B cell (primary cell): ENCODE measurements at regions not wholly inside any gene's neighbourhood (a gene's known extent, or its start where the extent isn't known, plus 50 kb on each side); places are given as distances from the start of the nearest gene placed in this dataset.

ENCODE experiments used
- ATAC-seq: fragments of 200-7000 bp; cut with Tn5 transposase; one replicate; pipeline ENCODE4 v1.10.0; 2021; ENCODE audit warnings: low read depth, mild to moderate bottlenecking, moderate number of reproducible peaks, moderate library complexity
- CTCF ChIA-PET: fragments of 350-600 bp; sonication (Branson Sonifier 250); formaldehyde crosslinking; loops from one replicate; lab custom pipeline; 2021; ENCODE audit warnings: antibody characterized with exemption, inconsistent platforms; lab: Charles Lee
- POLR2A ChIA-PET: fragments of 350-600 bp; sonication (Branson Sonifier 250); formaldehyde crosslinking; loops from one replicate; lab custom pipeline; 2021; ENCODE audit warnings: antibody characterized with exemption; lab: Charles Lee
- DNase-seq: peaks from one replicate; pipeline ENCODE4 v3.0.0; 2013
- H2AFZ ChIP-seq: 2 replicates; pipeline ENCODE4 v1.6.1; 2012; ENCODE audit warnings: mild to moderate bottlenecking, low read depth, low read length; ENCODE audit not compliant: insufficient read depth, poor library complexity, severe bottlenecking
- H3K27ac ChIP-seq, 2 donors: 1 replicate in 1 of 2; 2 replicates in 1 of 2; pipeline ENCODE4 v1.5.1; 2012 to 2013; ENCODE audit warnings: low read length in 2 of 2, mild to moderate bottlenecking in 2 of 2, moderate library complexity in 1 of 2
- H3K27me3 ChIP-seq, 4 experiments: fragments of 200-600 bp in 1 of 4; sonication (generic) in 1 of 4; replicated peaks in 1 of 4; 1 replicate in 2 of 4; 2 replicates in 2 of 4; pipeline versions ENCODE4 v1.6.1 to v1.7.0; 2013 to 2016; ENCODE audit warnings: low read length in 3 of 4, mild to moderate bottlenecking in 2 of 4, mixed read lengths in 1 of 4, moderate library complexity in 1 of 4; ENCODE audit not compliant: insufficient read depth in 4 of 4, control insufficient read depth in 3 of 4; ENCODE audit errors: control extremely low read depth in 1 of 4
- H3K36me3 ChIP-seq, 2 experiments: replicated peaks in 1 of 2; 1 replicate in 1 of 2; 2 replicates in 1 of 2; pipeline versions ENCODE4 v1.6.1 to v1.7.1; 2013; ENCODE audit warnings: low read length in 1 of 2; ENCODE audit not compliant: insufficient read depth in 2 of 2, control insufficient read depth in 1 of 2; ENCODE audit errors: control extremely low read depth in 1 of 2, extremely low read depth in 1 of 2
- H3K4me1 ChIP-seq, 2 donors: fragments of 200-600 bp in 1 of 2; sonication (generic) in 1 of 2; 1 replicate in 1 of 2; 2 replicates in 1 of 2; pipeline versions ENCODE4 v1.5.1 to v1.6.1; 2013 to 2017; ENCODE audit warnings: low read length in 2 of 2; ENCODE audit not compliant: control insufficient read depth in 2 of 2, insufficient read depth in 2 of 2
- H3K4me2 ChIP-seq: replicated peaks from 2 replicates; pipeline ENCODE3; 2012; ENCODE audit warnings: mild to moderate bottlenecking, low read depth, low read length; ENCODE audit not compliant: poor library complexity, severe bottlenecking
- H3K4me3 ChIP-seq, 5 experiments: fragments of 200-600 bp in 1 of 5; sonication (generic) in 1 of 5; 1 replicate in 3 of 5; 2 replicates in 2 of 5; pipeline versions ENCODE4 v1.5.1 to v1.7.0; 2011 to 2016; ENCODE audit warnings: low read length in 4 of 5, mild to moderate bottlenecking in 4 of 5, low read depth in 2 of 5, control low read depth in 1 of 5, moderate library complexity in 1 of 5; ENCODE audit not compliant: insufficient read depth in 1 of 5; ENCODE audit errors: control extremely low read depth in 1 of 5, extremely low read depth in 1 of 5
- H3K79me2 ChIP-seq: fragments of 200-600 bp; sonication (generic); one replicate; pipeline ENCODE4 v1.6.0; 2016; ENCODE audit warnings: low read length; ENCODE audit not compliant: control insufficient read depth, insufficient read depth
- H3K9ac ChIP-seq: fragments of 200-600 bp; sonication (generic); 2 replicates; pipeline ENCODE4 v1.6.1; 2017; ENCODE audit warnings: mild to moderate bottlenecking, low read length, moderate library complexity
- H3K9me3 ChIP-seq, 3 donors: one replicate each; pipeline versions ENCODE4 v1.6.1 to v1.7.1; 2013; ENCODE audit warnings: low read length in 2 of 3; ENCODE audit not compliant: control insufficient read depth in 2 of 3, insufficient read depth in 1 of 3; ENCODE audit errors: control extremely low read depth in 1 of 3
- H4K20me1 ChIP-seq: 2 replicates; pipeline ENCODE4 v1.6.0; 2012; ENCODE audit warnings: mild to moderate bottlenecking, low read length; ENCODE audit not compliant: insufficient read depth, control insufficient read depth, poor library complexity, severe bottlenecking
- H3K27ac Mint-ChIP-seq: one replicate; pipeline ENCODE4 v1.8.0; 2021; ENCODE audit warnings: mixed read lengths
- H3K27me3 Mint-ChIP-seq: one replicate; pipeline ENCODE4 v1.8.0; 2021; ENCODE audit warnings: mixed read lengths
- H3K4me1 Mint-ChIP-seq: one replicate; pipeline ENCODE4 v1.8.0; 2021; ENCODE audit warnings: mixed read lengths
- H3K4me3 Mint-ChIP-seq: one replicate; pipeline ENCODE4 v1.8.0; 2021; ENCODE audit warnings: mixed read lengths
- H3K9me3 Mint-ChIP-seq: one replicate; pipeline ENCODE4 v1.8.0; 2022; ENCODE audit warnings: mixed read lengths; ENCODE audit not compliant: insufficient read depth
- CTCF ChIP-seq: fragments of 200-600 bp; IDR thresholded peaks from one replicate; pipeline ENCODE4 v1.8.0; 2022; ENCODE audit warnings: antibody characterized with exemption, mild to moderate bottlenecking
- EZH2 ChIP-seq: IDR thresholded peaks from 2 replicates; pipeline ENCODE4 v1.6.1; 2012; ENCODE audit warnings: borderline replicate concordance, low read depth, mild to moderate bottlenecking, moderate library complexity, low read length; ENCODE audit not compliant: insufficient read depth, poor library complexity, severe bottlenecking
- WGBS: methylation state at CpG from one replicate; pipeline ENCODE4 v1.1.5; 2013; ENCODE audit warnings: missing lambda C conversion rate; ENCODE audit not compliant: insufficient coverage; 5-methylcytosine and 5-hydroxymethylcytosine counted together
- intact Hi-C: fragments of 100-400 bp; cut with micrococcal nuclease; formaldehyde crosslinking; loops from one replicate; pipeline ENCODE4 v1.10.0; 2022

- H2AFZ ChIP-seq: no peak overlapping the region
- Mint-ChIP-seq H3K27ac (no peak overlapping the region), H3K9me3 (no peaks in the 10 kb centered on the region), H3K4me1 (no peaks in the 10 kb centered on the region), H3K27me3 (no peaks in the 10 kb centered on the region), H3K4me3 (no peak overlapping the region)
- no peak overlapping the region for H3K9ac ChIP-seq
- no peaks in the 10 kb centered on the region for H3K36me3 ChIP-seq
- DNase-seq: no peak
- ChIA-PET POLR2A (no interaction called here), CTCF (no interaction called here)
- no peaks in the 10 kb centered on the region for H3K4me1 ChIP-seq
- H3K79me2 ChIP-seq: no peaks in the 10 kb centered on the region
- intact Hi-C loops: no loop called here
- H3K9me3 ChIP-seq: no peaks in the 10 kb centered on the region
- TF ChIP-seq CTCF: no peak
- TF ChIP-seq EZH2: no peak
- no CpG with 5 or more reads among the region's 2 CpGs for WGBS
- H3K27me3 ChIP-seq: no peaks in the 10 kb centered on the region
- ATAC-seq: no peak
- H3K27ac ChIP-seq: no peak overlapping the region
- H3K4me3 ChIP-seq: no peak overlapping the region
- H4K20me1 ChIP-seq: no peaks in the 10 kb centered on the region
- no peak overlapping the region for H3K4me2 ChIP-seq
Observed at GRCh38 chr5:8857051-8857450, 688.8 kb downstream of the SEMA5A start.

GRCh38 chr5:8861764-8862163 lies 684.1 kb downstream of the SEMA5A start:
- ChIA-PET POLR2A (no interaction called here), CTCF (no interaction called here)
- no peak for DNase-seq
- Histone ChIP-seq H3K36me3 (no peaks in the 10 kb centered on the region), H3K4me3 (no peak overlapping the region), H3K4me1 (no peaks in the 10 kb centered on the region), H3K27ac (no peak overlapping the region), H3K27me3 (no peaks in the 10 kb centered on the region), H3K9me3 (no peaks in the 10 kb centered on the region), H2AFZ (no peak overlapping the region), H3K9ac (no peak overlapping the region), H4K20me1 (no peaks in the 10 kb centered on the region), H3K4me2 (no peak overlapping the region), H3K79me2 (no peaks in the 10 kb centered on the region)
- intact Hi-C loops: no loop called here
- no peak for ATAC-seq
- WGBS: 70% methylated on average over 2 of the region's 5 CpGs
- H3K27me3 Mint-ChIP-seq: no peaks in the 10 kb centered on the region
- no peak overlapping the region for H3K4me3 Mint-ChIP-seq
- no peak overlapping the region for H3K27ac Mint-ChIP-seq
- H3K9me3 Mint-ChIP-seq: no peaks in the 10 kb centered on the region
- H3K4me1 Mint-ChIP-seq: no peaks in the 10 kb centered on the region
- TF ChIP-seq CTCF (no peak), EZH2 (no peak)
